ENCODE measurements at regions not wholly inside any gene's neighbourhood (a gene's known extent, or its start where the extent isn't known, plus 50 kb on each side); places are given as distances from the start of the nearest gene placed in this dataset.

GRCh38 chr6:12595161-12595811 lies 121.3 kb upstream of the PHACTR1 start:
- TF ChIP-seq EZH2 (IDR thresholded peaks at IDR 0.05) (no peak), CTCF (IDR thresholded peaks at IDR 0.05) (no peak), EZH2phosphoT487 (IDR thresholded peaks at IDR 0.05) (no peak)
